Skin of body (tissue), 1 donor: ENCODE measurements at regions not wholly inside any gene's neighbourhood (a gene's known extent, or its start where the extent isn't known, plus 50 kb on each side); places are given as distances from the start of the nearest gene placed in this dataset.
"Not testable (repeated sequence)": the region's sequence is repeated elsewhere in the genome, so short reads cannot be mapped to it uniquely, and the experiment has no call there.

ENCODE experiments used
- DNase-seq: peaks from one replicate; lab custom pipeline; 2025; lab: John Stamatoyannopoulos, UW

DNA sequence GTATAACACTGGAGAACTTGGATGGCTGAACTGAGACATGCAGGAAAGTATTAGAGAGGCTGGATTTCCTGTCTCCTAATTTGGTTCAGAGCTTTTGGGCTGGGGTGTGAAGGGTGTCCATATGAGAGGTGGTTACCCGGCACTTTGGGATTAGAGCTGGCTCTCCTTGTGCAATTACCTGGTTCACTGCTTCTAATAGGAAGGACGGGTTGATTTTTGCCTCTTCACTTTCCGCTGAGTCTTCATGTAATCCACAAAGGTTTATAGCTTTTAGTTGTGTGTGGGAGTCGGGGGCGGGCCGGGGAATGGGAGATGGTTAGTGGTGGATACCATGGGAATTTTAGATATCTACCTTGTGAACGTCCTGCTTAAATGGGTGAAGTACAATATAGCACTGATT, 151.5 kb downstream of the BTBD3 start:
- DNase-seq: no peak

- no peak for DNase-seq
Observed at GRCh38 chr20:12072221-12072953, 154.7 kb downstream of the BTBD3 start.

DNA sequence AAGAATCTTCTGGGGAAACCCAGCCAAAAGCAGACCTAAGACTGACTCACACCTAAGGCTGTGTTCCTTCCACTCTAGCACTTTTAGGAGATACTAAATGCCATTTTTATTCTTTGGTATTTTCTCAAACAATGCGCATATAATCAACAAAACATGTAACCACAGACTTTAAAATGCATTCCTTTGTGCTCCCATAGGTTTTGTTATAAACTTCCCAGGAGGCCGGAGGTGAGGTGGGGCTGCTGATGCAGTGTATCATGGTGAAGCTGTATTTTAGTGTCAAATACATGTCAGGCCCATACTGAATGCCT, 155.2 kb downstream of the BTBD3 start:
- DNase-seq: no peak

GRCh38 chr20:12074111-12074655, 156.5 kb downstream of the BTBD3 start:
- DNase-seq: no peak

DNA sequence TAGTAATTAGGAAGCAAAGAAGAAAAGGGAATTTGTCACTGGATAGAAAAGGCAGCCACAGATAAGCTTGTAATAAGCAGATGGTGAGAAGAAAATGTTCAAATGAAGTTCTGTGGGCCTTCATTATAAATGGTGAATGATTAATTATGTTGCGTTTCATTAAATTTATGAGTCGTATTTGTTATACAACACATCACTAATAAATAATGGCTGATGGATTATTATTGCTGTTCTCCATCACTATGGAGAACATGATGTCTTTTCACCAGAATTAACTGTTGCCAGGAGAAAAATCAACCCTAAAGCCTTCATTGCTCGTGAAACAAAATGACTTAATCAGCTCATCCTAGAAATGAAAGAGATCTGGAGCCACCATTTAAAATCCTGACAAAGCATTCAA, 158.5 kb downstream of the BTBD3 start:
- DNase-seq: no peak

DNA sequence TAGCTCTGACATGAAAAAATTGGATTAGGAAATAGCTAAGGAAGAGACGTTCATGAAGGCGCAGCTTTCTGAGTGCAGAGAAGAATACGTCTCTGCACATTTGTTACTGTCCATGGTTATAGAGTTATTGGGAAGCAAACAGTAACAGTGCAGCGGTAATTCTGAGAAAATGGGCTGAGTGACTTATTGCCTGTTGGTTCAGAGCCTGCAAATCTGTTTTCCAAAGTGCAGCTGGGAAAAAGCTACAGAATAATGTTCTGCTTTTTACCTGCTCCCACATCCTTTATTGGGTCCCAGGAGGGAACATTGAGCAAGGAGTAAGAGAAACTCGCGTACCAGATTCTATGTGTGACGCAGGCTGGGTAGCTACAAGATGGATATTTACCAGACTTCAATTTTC, 160.2 kb downstream of the BTBD3 start:
- DNase-seq: no peak

- DNase-seq: no peak
Observed at GRCh38 chr20:12079490-12079889, 161.8 kb downstream of the BTBD3 start.

- DNase-seq: no peak
Observed at GRCh38 chr20:12083269-12083668, 165.6 kb downstream of the BTBD3 start.

- no peak for DNase-seq
Observed at GRCh38 chr20:12084482-12084881, 166.8 kb downstream of the BTBD3 start.

GRCh38 chr20:12086359-12086758, 168.7 kb downstream of the BTBD3 start:
- DNase-seq: no peak

GRCh38 chr20:12090920-12091319, 173.2 kb downstream of the BTBD3 start:
- DNase-seq: no peak

GRCh38 chr20:12093057-12093796, 175.5 kb downstream of the BTBD3 start:
- DNase-seq: no peak

GRCh38 chr20:12093797-12094190, 176.1 kb downstream of the BTBD3 start:
- not testable (repeated sequence) for DNase-seq

DNA sequence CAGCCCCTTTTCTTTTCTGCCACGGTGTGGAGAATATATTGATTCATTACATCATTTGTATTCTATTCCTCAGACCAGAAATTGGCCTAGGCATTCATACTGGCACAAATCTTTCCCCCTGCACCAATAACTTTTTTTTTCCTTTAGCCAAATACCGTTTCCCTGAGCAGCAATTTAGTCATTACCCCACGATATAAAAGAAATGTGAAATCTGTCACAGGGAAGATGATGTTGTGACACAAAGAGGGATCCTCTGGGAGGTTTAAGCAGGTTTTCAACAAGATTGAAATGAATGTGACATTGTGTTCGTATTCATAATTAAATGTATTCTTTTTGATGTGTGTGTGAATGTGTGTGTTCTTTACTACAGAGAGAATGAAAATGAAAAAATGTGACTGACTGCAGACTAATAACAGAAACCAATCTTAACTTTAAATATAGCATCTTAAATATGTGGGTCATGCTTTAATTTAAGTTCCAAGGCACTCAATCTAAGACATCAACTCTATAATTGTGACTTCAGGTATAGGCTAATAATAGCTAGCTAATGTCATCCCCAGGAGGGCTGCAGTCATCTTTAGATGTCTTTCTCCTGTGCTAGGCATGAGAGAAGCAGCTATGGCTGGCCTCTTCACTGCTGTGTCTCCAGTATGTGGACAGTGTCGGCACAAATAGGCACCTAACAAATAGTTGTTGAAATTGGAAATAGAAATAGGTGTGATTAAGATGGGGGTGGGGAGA, 177.7 kb downstream of the BTBD3 start:
- DNase-seq: no peak

GRCh38 chr20:12098421-12098820, 180.7 kb downstream of the BTBD3 start:
- no peak for DNase-seq

DNA sequence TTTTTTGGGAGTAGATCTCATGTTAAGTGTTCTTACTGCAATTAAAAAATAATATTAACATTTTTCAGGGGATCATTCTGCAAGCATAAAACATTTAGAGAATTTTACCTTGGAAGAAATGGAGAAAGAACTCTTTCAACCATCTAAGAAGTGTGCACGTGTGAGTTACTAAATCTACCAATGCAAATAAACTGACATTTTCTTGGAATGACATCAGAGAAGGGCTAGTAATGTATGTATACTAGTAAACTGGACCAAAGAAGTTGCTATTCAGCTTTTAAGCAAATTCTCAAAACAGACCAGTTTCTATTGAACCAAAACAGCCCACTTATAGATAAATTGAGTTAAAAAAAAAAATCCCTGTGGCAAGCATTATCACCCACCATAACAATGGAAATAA, 191.2 kb downstream of the BTBD3 start:
- no peak for DNase-seq

- DNase-seq: no peak
Observed at GRCh38 chr20:12110274-12110673, 192.6 kb downstream of the BTBD3 start.

DNA sequence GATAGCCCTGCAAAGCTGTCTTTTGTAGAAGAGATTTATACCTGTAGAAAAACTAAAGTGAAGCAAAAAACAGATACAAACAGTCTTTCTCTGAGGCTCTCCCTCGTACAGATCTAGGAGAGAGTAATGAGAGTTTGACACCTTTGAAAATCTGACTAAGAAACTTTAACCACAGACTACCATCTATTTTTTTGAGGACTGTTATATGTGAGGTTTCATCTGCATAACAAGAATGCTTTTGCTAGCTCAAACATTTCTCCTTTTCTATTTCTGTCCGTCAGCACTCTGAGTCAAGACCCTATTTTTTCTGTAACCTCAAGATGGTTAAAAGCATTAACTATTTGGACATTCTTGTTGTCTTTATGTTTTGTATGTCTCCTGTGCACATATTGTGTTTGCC, 193.0 kb downstream of the BTBD3 start:
- DNase-seq: no peak

- no peak for DNase-seq
Observed at GRCh38 chr20:12111431-12112088, 193.9 kb downstream of the BTBD3 start.

DNA sequence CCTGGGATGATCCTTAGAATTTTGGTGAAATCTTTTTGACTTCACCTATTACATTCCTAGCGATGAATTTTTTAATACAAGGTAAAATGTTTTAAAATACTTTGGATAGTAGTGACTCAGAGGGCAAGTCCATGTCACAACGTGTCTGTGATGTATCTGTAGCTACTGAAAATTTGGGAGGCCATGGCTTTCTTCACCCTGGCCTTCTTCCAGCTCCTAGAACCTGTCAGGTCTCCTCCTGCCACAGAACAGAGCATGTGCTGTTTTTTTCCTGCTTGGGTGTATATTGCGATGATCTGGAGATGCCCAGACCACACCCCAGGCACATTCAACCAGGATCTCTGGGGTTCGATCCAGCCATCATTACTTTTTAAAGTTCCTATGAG, 194.4 kb downstream of the BTBD3 start:
- DNase-seq: no peak

- DNase-seq: no peak
Observed at GRCh38 chr20:12112665-12113064, 195.0 kb downstream of the BTBD3 start.

- no peak for DNase-seq
Observed at GRCh38 chr20:12113075-12113467, 195.4 kb downstream of the BTBD3 start.
